ENCODE measurements at regions not wholly inside any gene's neighbourhood (a gene's known extent, or its start where the extent isn't known, plus 50 kb on each side); places are given as distances from the start of the nearest gene placed in this dataset.

GRCh38 chr3:174425422-174425821 lies 433.7 kb upstream of the NAALADL2 start:
- no peak for TF ChIP-seq CTCF (IDR thresholded peaks at IDR 0.05; ENCODE audit: low read depth, low read length)
- no peak for DNase-seq (ENCODE audit: low read depth in 2 of 2)
- H3K4me3 ChIP-seq (replicated peaks in 1 of 2; ENCODE audit: low read depth in 2 of 2, low read length in 2 of 2) = no peak overlapping the region

GRCh38 chr3:174430986-174431385 lies 428.1 kb upstream of the NAALADL2 start:
- no peak for TF ChIP-seq CTCF (IDR thresholded peaks at IDR 0.05; ENCODE audit: low read depth, low read length)
- no peak overlapping the region for H3K4me3 ChIP-seq (replicated peaks in 1 of 2; ENCODE audit: low read depth in 2 of 2, low read length in 2 of 2)
- DNase-seq (ENCODE audit: low read depth in 2 of 2) = no peak

GRCh38 chr3:174431717-174432116 lies 427.4 kb upstream of the NAALADL2 start:
- no peak overlapping the region for H3K4me3 ChIP-seq (replicated peaks in 1 of 2; ENCODE audit: low read depth in 2 of 2, low read length in 2 of 2)

GRCh38 chr3:174436367-174436766 lies 422.8 kb upstream of the NAALADL2 start:
- peak in 1 of 2 donors; percentile 5 for DNase-seq (ENCODE audit: low read depth in 2 of 2)
- H3K4me3 ChIP-seq (replicated peaks in 1 of 2; ENCODE audit: low read depth in 2 of 2, low read length in 2 of 2) = no peak overlapping the region
- no peak for TF ChIP-seq CTCF (IDR thresholded peaks at IDR 0.05; ENCODE audit: low read depth, low read length)

More at GRCh38 chr3:174431717-174432116, 427.4 kb upstream of the NAALADL2 start:
- DNase-seq (ENCODE audit: low read depth in 2 of 2) = peak; percentile 39 to 74
- no peak for TF ChIP-seq CTCF (IDR thresholded peaks at IDR 0.05; ENCODE audit: low read depth, low read length)

- peak overlapping the region in 1 of 2 donors; percentile 67 for H3K4me3 ChIP-seq (replicated peaks in 1 of 2; ENCODE audit: low read depth in 2 of 2, low read length in 2 of 2)
- TF ChIP-seq CTCF (IDR thresholded peaks at IDR 0.05; ENCODE audit: low read depth, low read length) = no peak
- peak; percentile 17 to 37 for DNase-seq (ENCODE audit: low read depth in 2 of 2)
Observed at GRCh38 chr3:174438501-174439145, 420.5 kb upstream of the NAALADL2 start.

- no peak for TF ChIP-seq CTCF (IDR thresholded peaks at IDR 0.05; ENCODE audit: low read depth, low read length)
- peak; percentile 96 to 98 for DNase-seq (ENCODE audit: low read depth in 2 of 2)
- H3K4me3 ChIP-seq (replicated peaks in 1 of 2; ENCODE audit: low read depth in 2 of 2, low read length in 2 of 2) = peak overlapping the region; percentile 44 to 67
Observed at GRCh38 chr3:174439331-174440252, 419.5 kb upstream of the NAALADL2 start.
